KMS-11 (cell line): ENCODE measurements at regions not wholly inside any gene's neighbourhood (a gene's known extent, or its start where the extent isn't known, plus 50 kb on each side); places are given as distances from the start of the nearest gene placed in this dataset.

Source experiments
- H2AFZ ChIP-seq: fragments of 200-600 bp; sonication (generic); 2 replicates; pipeline ENCODE4 v1.6.1; 2016; ENCODE audit warnings: antibody characterized with exemption, mixed run types, low read depth
- H3K27ac ChIP-seq: fragments of 200-600 bp; sonication (generic); 2 replicates; pipeline ENCODE4 v1.6.1; 2016; ENCODE audit warnings: mild to moderate bottlenecking, mixed run types
- H3K27me3 ChIP-seq: fragments of 200-600 bp; sonication (generic); 2 replicates; pipeline ENCODE4 v1.6.1; 2017; ENCODE audit warnings: mild to moderate bottlenecking, low read depth, mixed run types, moderate library complexity; ENCODE audit not compliant: insufficient read depth
- H3K36me3 ChIP-seq: fragments of 200-600 bp; sonication (generic); 2 replicates; pipeline ENCODE4 v1.6.1; 2017; ENCODE audit warnings: mild to moderate bottlenecking, mixed run types; ENCODE audit not compliant: insufficient read depth
- H3K4me1 ChIP-seq: fragments of 200-600 bp; sonication (generic); 2 replicates; pipeline ENCODE4 v1.6.1; 2016; ENCODE audit warnings: mild to moderate bottlenecking, low read depth, mixed run types; ENCODE audit not compliant: poor library complexity, severe bottlenecking
- H3K4me2 ChIP-seq: fragments of 200-600 bp; sonication (generic); 2 replicates; pipeline ENCODE4 v1.7.0; 2016; ENCODE audit warnings: mild to moderate bottlenecking, mixed run types
- H3K4me3 ChIP-seq: fragments of 200-600 bp; sonication (generic); IDR thresholded peaks from 2 replicates; pipeline ENCODE4 v1.6.1; 2017; ENCODE audit warnings: low read depth, low read length, mixed read lengths; ENCODE audit not compliant: insufficient read depth
- H3K79me2 ChIP-seq: fragments of 200-600 bp; sonication (generic); 2 replicates; pipeline ENCODE4 v1.6.1; 2016; ENCODE audit warnings: low read depth, mixed run types; ENCODE audit not compliant: insufficient read depth
- H3K9ac ChIP-seq: fragments of 200-600 bp; sonication (generic); 2 replicates; pipeline ENCODE4 v1.6.1; 2016; ENCODE audit warnings: mild to moderate bottlenecking, mixed run types
- H4K20me1 ChIP-seq: fragments of 200-600 bp; sonication (generic); 2 replicates; pipeline ENCODE4 v1.6.1; 2016; ENCODE audit warnings: mild to moderate bottlenecking, mixed run types; ENCODE audit not compliant: insufficient read depth
- CTCF ChIP-seq: fragments of 200-600 bp; sonication (generic); conservative IDR thresholded peaks from 2 replicates; pipeline ENCODE4 v1.6.1; 2017; ENCODE audit warnings: low read depth, mild to moderate bottlenecking, antibody characterized with exemption, low read length, moderate library complexity, mixed read lengths

GRCh38 chr5:155113888-155114287, 100.3 kb downstream of the KIF4B start:
- Histone ChIP-seq H3K4me3 (no peak overlapping the region), H4K20me1 (no peaks in the 10 kb centered on the region), H3K4me2 (no peak overlapping the region), H3K4me1 (no peaks in the 10 kb centered on the region), H3K27me3 (no peaks in the 10 kb centered on the region), H3K36me3 (no peaks in the 10 kb centered on the region), H3K27ac (no peak overlapping the region), H3K9ac (no peak overlapping the region), H2AFZ (no peak overlapping the region), H3K79me2 (no peaks in the 10 kb centered on the region)
- no peak for TF ChIP-seq CTCF

DNA sequence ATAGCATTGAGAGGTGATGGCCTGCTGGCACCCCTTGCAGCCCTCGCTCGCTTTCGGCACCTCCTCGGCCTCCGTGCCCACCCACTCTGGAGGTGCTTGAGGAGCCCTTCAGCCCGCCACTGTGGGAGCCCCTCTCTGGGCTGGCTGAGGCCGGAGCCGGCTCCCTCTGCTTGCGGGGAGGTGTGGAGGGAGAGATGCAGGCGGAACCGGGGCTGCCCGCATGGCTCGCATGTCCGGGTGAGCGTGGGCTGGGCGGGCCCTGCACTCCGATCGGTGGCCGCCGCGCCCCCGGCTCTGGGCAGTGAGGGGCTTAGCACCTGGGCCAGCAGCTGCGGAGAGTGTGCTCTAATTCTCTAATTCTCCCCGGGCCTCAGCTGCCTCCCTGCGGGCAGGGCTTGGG, 101.1 kb downstream of the KIF4B start:
- Histone ChIP-seq H3K4me1 (no peaks in the 10 kb centered on the region), H4K20me1 (no peaks in the 10 kb centered on the region), H3K27ac (no peak overlapping the region), H3K79me2 (no peaks in the 10 kb centered on the region), H3K4me3 (no peak overlapping the region), H3K36me3 (no peaks in the 10 kb centered on the region), H3K4me2 (no peak overlapping the region), H2AFZ (no peak overlapping the region), H3K27me3 (no peaks in the 10 kb centered on the region), H3K9ac (no peak overlapping the region)
- no peak for TF ChIP-seq CTCF

DNA sequence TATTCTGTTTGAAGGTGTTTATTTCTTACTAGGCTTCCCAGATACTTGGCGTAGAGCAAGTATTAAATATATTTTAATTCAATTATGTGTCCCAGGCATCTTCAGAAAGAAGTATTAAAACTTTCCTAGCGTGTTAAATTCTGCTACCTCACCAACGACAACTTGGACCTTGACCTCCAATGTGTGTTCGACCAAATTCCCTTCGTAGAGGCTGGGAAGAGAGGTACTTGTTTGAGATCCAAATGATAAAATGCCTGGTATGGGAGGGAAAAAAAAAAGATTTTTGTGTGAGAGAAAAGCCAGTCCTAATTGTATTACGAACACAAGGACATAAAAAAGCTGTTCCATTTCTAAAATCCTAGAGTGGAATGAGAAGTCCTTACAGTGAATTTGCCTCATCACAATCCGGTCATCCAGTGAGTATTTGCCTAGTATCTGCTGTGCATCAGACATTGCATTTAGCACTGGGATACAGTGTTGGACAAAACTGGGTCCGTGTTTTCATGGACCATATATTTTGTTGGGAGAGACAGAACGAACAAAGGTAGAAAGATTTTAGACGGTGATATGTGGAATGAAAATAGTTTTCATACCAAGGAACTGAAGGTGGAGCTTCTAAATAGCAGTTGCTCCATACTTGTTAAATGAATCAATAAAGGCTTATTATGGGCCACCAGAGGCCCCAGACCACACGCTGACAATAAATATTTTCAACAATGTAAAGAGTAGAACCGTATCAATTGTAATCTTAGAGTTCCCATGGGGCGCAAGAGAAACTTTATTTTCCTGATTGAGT, 103.1 kb downstream of the KIF4B start:
- Histone ChIP-seq H3K27ac (no peak overlapping the region), H2AFZ (no peak overlapping the region), H3K36me3 (no peaks in the 10 kb centered on the region), H3K27me3 (no peaks in the 10 kb centered on the region), H3K9ac (no peak overlapping the region), H3K79me2 (no peaks in the 10 kb centered on the region), H3K4me2 (no peak overlapping the region), H4K20me1 (no peaks in the 10 kb centered on the region), H3K4me3 (no peak overlapping the region), H3K4me1 (no peaks in the 10 kb centered on the region)
- no peak for TF ChIP-seq CTCF

GRCh38 chr5:155125551-155126095, 112.1 kb downstream of the KIF4B start:
- H3K4me2 ChIP-seq: no peak overlapping the region
- no peak for TF ChIP-seq CTCF
- no peak overlapping the region for H2AFZ ChIP-seq
- H4K20me1 ChIP-seq: no peaks in the 10 kb centered on the region
- no peaks in the 10 kb centered on the region for H3K79me2 ChIP-seq
- H3K4me3 ChIP-seq: no peak overlapping the region
- no peaks in the 10 kb centered on the region for H3K36me3 ChIP-seq
- H3K27me3 ChIP-seq: no peaks in the 10 kb centered on the region
- H3K9ac ChIP-seq: no peak overlapping the region
- no peak overlapping the region for H3K27ac ChIP-seq
- no peaks in the 10 kb centered on the region for H3K4me1 ChIP-seq
